Ishikawa (cell line): ENCODE measurements at regions not wholly inside any gene's neighbourhood (a gene's known extent, or its start where the extent isn't known, plus 50 kb on each side); places are given as distances from the start of the nearest gene placed in this dataset.

Experiments
- CEBPB ChIP-seq: IDR thresholded peaks from 2 replicates; pipeline ENCODE4 v1.6.1; 2012
- EGR1 ChIP-seq: IDR thresholded peaks from 2 replicates; pipeline ENCODE4 v1.6.1; 2012
- EP300 ChIP-seq: IDR thresholded peaks from 2 replicates; pipeline ENCODE4 v1.6.1; 2012; ENCODE audit warnings: borderline replicate concordance
- FOXM1 ChIP-seq: IDR thresholded peaks from 2 replicates; pipeline ENCODE4 v1.6.1; 2012; ENCODE audit warnings: low read depth, borderline replicate concordance
- NFIC ChIP-seq: IDR thresholded peaks from 2 replicates; pipeline ENCODE4 v1.6.1; 2012
- RAD21 ChIP-seq: IDR thresholded peaks from 2 replicates; pipeline ENCODE4 v1.6.1; 2012; ENCODE audit warnings: low read depth
- TAF1 ChIP-seq: IDR thresholded peaks from 2 replicates; pipeline ENCODE4 v1.6.1; 2012; ENCODE audit warnings: low read depth, mild to moderate bottlenecking
- YY1 ChIP-seq: IDR thresholded peaks from 2 replicates; pipeline ENCODE4 v1.6.1; 2012; ENCODE audit warnings: low read depth
- ZBTB7A ChIP-seq: IDR thresholded peaks from 2 replicates; pipeline ENCODE4 v1.6.1; 2012; ENCODE audit warnings: low read depth
- TF ChIP-seq, protein P1 (sequence below): IDR thresholded peaks from 2 replicates; pipeline ENCODE4 v1.6.1; 2012
- TF ChIP-seq, protein P2 (sequence below): IDR thresholded peaks from 2 replicates; pipeline ENCODE4 v1.6.1; 2012; ENCODE audit warnings: low read depth, mild to moderate bottlenecking
- TF ChIP-seq, protein P3 (sequence below): IDR thresholded peaks from 2 replicates; pipeline ENCODE4 v1.6.1; 2012

DNA sequence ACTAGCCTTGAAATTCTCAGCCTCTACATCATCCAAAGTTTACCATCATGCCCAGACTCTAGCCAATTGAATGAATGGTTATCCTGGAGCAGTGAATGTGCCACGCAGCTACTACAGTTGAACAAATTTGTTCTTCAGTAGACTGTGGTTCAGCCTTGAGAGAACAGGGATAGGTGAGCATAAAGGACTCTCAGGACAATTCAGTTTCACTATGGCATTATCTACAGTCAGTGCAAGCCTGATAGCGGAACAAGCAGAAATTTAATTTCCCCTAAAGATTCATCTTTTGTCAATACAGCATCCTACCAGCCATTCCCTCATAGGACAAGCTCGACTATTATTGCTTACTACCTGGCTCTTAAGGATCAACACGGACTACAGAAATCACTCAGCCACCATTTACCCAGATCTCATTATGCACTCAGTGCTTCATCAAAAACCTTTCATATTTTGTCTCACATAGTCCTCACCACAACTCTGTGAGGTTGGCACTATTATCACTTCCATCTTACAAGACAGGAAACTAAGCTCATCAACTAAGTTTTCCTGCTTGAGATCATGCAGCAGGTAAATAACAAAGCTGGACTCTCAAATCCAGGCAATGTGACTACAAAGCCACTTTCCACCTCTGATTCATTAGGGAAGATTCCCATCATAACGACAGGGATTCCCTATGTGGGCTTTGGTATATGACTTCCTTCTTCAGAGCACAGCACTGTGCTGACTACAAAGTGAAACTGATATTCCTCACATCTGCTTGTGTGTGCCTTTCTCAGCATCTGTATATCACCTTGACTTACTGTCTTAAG lies 181.5 kb upstream of the ACVR2A start:
- no peak for TF ChIP-seq TAF1
- TF ChIP-seq, protein P1, sequence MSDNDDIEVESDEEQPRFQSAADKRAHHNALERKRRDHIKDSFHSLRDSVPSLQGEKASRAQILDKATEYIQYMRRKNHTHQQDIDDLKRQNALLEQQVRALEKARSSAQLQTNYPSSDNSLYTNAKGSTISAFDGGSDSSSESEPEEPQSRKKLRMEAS, result no peak
- no peak for TF ChIP-seq NFIC
- TF ChIP-seq CEBPB, result no peak
- TF ChIP-seq YY1, result no peak
- no peak for TF ChIP-seq FOXM1
- TF ChIP-seq EP300, result no peak
- no peak for TF ChIP-seq EGR1
- no peak for TF ChIP-seq RAD21
- TF ChIP-seq, protein P2, sequence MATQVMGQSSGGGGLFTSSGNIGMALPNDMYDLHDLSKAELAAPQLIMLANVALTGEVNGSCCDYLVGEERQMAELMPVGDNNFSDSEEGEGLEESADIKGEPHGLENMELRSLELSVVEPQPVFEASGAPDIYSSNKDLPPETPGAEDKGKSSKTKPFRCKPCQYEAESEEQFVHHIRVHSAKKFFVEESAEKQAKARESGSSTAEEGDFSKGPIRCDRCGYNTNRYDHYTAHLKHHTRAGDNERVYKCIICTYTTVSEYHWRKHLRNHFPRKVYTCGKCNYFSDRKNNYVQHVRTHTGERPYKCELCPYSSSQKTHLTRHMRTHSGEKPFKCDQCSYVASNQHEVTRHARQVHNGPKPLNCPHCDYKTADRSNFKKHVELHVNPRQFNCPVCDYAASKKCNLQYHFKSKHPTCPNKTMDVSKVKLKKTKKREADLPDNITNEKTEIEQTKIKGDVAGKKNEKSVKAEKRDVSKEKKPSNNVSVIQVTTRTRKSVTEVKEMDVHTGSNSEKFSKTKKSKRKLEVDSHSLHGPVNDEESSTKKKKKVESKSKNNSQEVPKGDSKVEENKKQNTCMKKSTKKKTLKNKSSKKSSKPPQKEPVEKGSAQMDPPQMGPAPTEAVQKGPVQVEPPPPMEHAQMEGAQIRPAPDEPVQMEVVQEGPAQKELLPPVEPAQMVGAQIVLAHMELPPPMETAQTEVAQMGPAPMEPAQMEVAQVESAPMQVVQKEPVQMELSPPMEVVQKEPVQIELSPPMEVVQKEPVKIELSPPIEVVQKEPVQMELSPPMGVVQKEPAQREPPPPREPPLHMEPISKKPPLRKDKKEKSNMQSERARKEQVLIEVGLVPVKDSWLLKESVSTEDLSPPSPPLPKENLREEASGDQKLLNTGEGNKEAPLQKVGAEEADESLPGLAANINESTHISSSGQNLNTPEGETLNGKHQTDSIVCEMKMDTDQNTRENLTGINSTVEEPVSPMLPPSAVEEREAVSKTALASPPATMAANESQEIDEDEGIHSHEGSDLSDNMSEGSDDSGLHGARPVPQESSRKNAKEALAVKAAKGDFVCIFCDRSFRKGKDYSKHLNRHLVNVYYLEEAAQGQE, result no peak
- TF ChIP-seq ZBTB7A, result no peak
- TF ChIP-seq, protein P3, sequence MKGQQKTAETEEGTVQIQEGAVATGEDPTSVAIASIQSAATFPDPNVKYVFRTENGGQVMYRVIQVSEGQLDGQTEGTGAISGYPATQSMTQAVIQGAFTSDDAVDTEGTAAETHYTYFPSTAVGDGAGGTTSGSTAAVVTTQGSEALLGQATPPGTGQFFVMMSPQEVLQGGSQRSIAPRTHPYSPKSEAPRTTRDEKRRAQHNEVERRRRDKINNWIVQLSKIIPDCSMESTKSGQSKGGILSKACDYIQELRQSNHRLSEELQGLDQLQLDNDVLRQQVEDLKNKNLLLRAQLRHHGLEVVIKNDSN, result no peak
